K562 (cell line): ENCODE measurements at regions not wholly inside any gene's neighbourhood (a gene's known extent, or its start where the extent isn't known, plus 50 kb on each side); places are given as distances from the start of the nearest gene placed in this dataset.

ENCODE experiments used
- AFF1 ChIP-seq, 2 experiments: fragments of 450-650 bp; IDR thresholded peaks; 2 replicates each; pipeline ENCODE4 v1.6.1; 2018; ENCODE audit warnings: mild to moderate bottlenecking in 2 of 2, low read depth in 1 of 2; ENCODE audit not compliant: partially characterized antibody in 2 of 2
- ATF1 ChIP-seq, 2 experiments: fragments of 450-650 bp in 1 of 2; IDR thresholded peaks; 2 replicates each; pipeline ENCODE4 v1.6.1; 2016; ENCODE audit warnings: missing compliant biosample characterization in 1 of 2, missing genetic modification characterization in 1 of 2
- CHAMP1 ChIP-seq: fragments of 450-650 bp; IDR thresholded peaks from 2 replicates; pipeline ENCODE4 v1.6.1; 2016; ENCODE audit warnings: mild to moderate bottlenecking
- FOXA3 ChIP-seq, 2 experiments: fragments of 450-650 bp in 1 of 2; sonication (generic) in 1 of 2; formaldehyde crosslinking; IDR thresholded peaks in 1 of 2; conservative IDR thresholded peaks in 1 of 2; 2 replicates each; pipeline versions ENCODE4 v1.4.0 to v1.8.0; 2020 to 2022; ENCODE audit warnings: mild to moderate bottlenecking in 2 of 2, missing genetic modification reagents in 1 of 2
- GABPA ChIP-seq: fragments of 200-800 bp; sonication (Bioruptor generic); conservative IDR thresholded peaks from 2 replicates; pipeline ENCODE4 v1.6.1; 2016; ENCODE audit warnings: low read depth, missing genetic modification characterization, missing compliant biosample characterization
- JUNB ChIP-seq: fragments of 450-650 bp; formaldehyde crosslinking; conservative IDR thresholded peaks from 2 replicates; pipeline ENCODE4 v1.4.0; 2020; ENCODE audit warnings: mild to moderate bottlenecking
- LCOR ChIP-seq: sonication (generic); formaldehyde crosslinking; IDR thresholded peaks from 2 replicates; pipeline ENCODE4 v1.8.0; 2022; ENCODE audit warnings: mild to moderate bottlenecking, missing genetic modification reagents
- NCOA6 ChIP-seq: fragments of 450-650 bp; IDR thresholded peaks from 2 replicates; pipeline ENCODE4 v1.6.1; 2017; ENCODE audit warnings: mild to moderate bottlenecking
- PHF20 ChIP-seq: fragments of 450-650 bp; IDR thresholded peaks from 2 replicates; pipeline ENCODE4 v1.6.1; 2018; ENCODE audit not compliant: partially characterized antibody
- SMARCB1 ChIP-seq: IDR thresholded peaks from 2 replicates; pipeline ENCODE4 v1.6.1; 2011; ENCODE audit warnings: improper control_type of control experiment, low read depth; ENCODE audit not compliant: insufficient read length
- SREBF2 ChIP-seq: sonication (generic); formaldehyde crosslinking; IDR thresholded peaks from 2 replicates; pipeline ENCODE4 v1.4.0; 2020; ENCODE audit warnings: mild to moderate bottlenecking, missing genetic modification reagents
- TAL1 ChIP-seq: fragments of 450-650 bp; IDR thresholded peaks from 2 replicates; pipeline ENCODE4 v1.6.1; 2016; ENCODE audit warnings: mild to moderate bottlenecking
- U2AF2 ChIP-seq: fragments of 200-400 bp; formaldehyde crosslinking; optimal IDR thresholded peaks from 2 replicates; pipeline ENCODE3; 2017; ENCODE audit warnings: low read depth, mild to moderate bottlenecking, low read length
- ZHX1 ChIP-seq: fragments of 150-350 bp; conservative IDR thresholded peaks from 2 replicates; pipeline ENCODE4 v1.6.1; 2014; ENCODE audit warnings: low read length
- TF ChIP-seq, protein P1 (sequence below): fragments of 450-650 bp; formaldehyde crosslinking; IDR thresholded peaks from 2 replicates; pipeline ENCODE4 v1.4.0; 2020; ENCODE audit warnings: mild to moderate bottlenecking, mixed read lengths
- TF ChIP-seq, protein P2 (sequence below): sonication (generic); formaldehyde crosslinking; IDR thresholded peaks from 2 replicates; pipeline ENCODE4 v1.8.0; 2022; ENCODE audit warnings: mild to moderate bottlenecking, missing genetic modification reagents
- TF ChIP-seq, protein P3 (sequence below): fragments of 250-450 bp; sonication (Bioruptor Pico); IDR thresholded peaks from 2 replicates; pipeline ENCODE4 v1.8.0; 2022; ENCODE audit warnings: moderate library complexity, mild to moderate bottlenecking, inconsistent platforms

DNA sequence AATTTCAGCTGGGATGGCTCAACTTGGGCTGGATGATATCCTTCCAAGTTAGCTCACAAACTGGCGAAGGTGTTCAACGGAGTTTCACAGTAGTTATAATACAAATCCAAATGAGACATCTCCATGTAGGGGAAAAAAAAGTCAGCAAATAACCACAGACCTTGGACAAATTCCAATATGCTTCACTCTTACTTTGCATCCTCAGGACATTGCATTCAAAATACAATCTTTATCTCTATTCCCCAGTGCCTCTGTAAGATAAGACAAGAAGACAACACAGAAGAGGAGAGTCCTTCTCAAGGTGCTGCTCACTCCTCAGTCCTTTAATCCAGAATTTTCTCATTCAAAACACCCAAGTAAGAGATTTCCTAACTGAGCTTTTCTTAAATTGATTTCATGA, 1797.7 kb downstream of the MRPL39 start (continued):
- TF ChIP-seq, protein P1, sequence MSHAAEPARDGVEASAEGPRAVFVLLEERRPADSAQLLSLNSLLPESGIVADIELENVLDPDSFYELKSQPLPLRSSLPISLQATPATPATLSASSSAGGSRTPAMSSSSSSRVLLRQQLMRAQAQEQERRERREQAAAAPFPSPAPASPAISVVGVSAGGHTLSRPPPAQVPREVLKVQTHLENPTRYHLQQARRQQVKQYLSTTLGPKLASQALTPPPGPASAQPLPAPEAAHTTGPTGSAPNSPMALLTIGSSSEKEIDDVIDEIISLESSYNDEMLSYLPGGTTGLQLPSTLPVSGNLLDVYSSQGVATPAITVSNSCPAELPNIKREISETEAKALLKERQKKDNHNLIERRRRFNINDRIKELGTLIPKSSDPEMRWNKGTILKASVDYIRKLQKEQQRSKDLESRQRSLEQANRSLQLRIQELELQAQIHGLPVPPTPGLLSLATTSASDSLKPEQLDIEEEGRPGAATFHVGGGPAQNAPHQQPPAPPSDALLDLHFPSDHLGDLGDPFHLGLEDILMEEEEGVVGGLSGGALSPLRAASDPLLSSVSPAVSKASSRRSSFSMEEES (CRISPR knock-in tag), result no peak
- TF ChIP-seq GABPA (tag) (no peak), NCOA6 (no peak), ATF1 (CRISPR knock-in tag; IDR thresholded peaks at IDR 0.05) (no peak), ATF1 (tag; IDR thresholded peaks at IDR 0.05) (no peak), SREBF2 (CRISPR knock-in tag) (no peak), SMARCB1 (no peak), LCOR (CRISPR knock-in tag) (no peak), TAL1 (peak; percentile 68), FOXA3 (CRISPR knock-in tag; conservative IDR thresholded peaks at IDR 0.05 in 1 of 2, IDR thresholded peaks at IDR 0.05 in 1 of 2) (no peak), CHAMP1 (no peak), JUNB (CRISPR knock-in tag) (no peak), U2AF2 (no peak), AFF1 (IDR thresholded peaks at IDR 0.05; ENCODE audit: low read depth in 1 of 2, partially characterized antibody in 2 of 2) (no peak), PHF20 (no peak), ZHX1 (no peak)
- TF ChIP-seq, protein P2, sequence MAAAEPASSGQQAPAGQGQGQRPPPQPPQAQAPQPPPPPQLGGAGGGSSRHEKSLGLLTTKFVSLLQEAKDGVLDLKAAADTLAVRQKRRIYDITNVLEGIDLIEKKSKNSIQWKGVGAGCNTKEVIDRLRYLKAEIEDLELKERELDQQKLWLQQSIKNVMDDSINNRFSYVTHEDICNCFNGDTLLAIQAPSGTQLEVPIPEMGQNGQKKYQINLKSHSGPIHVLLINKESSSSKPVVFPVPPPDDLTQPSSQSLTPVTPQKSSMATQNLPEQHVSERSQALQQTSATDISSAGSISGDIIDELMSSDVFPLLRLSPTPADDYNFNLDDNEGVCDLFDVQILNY, result no peak
- TF ChIP-seq, protein P3, sequence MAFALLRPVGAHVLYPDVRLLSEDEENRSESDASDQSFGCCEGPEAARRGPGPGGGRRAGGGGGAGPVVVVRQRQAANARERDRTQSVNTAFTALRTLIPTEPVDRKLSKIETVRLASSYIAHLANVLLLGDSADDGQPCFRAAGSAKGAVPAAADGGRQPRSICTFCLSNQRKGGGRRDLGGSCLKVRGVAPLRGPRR (CRISPR knock-in tag), result no peak
